Esophagus (tissue), 2 donors: ENCODE measurements at regions not wholly inside any gene's neighbourhood (a gene's known extent, or its start where the extent isn't known, plus 50 kb on each side); places are given as distances from the start of the nearest gene placed in this dataset.

Experiments used
- H3K27ac ChIP-seq, 2 donors: one replicate each; pipeline ENCODE4 v1.5.1; 2013; ENCODE audit warnings: low read depth in 2 of 2, mild to moderate bottlenecking in 2 of 2, inconsistent platforms in 1 of 2, low read length in 1 of 2, moderate library complexity in 1 of 2
- H3K27me3 ChIP-seq, 2 donors: one replicate each; pipeline ENCODE4 v1.6.1; 2013; ENCODE audit warnings: low read length in 2 of 2, control low read depth in 1 of 2, mild to moderate bottlenecking in 1 of 2; ENCODE audit not compliant: insufficient read depth in 2 of 2, control insufficient read depth in 1 of 2
- H3K36me3 ChIP-seq, 2 donors: one replicate each; pipeline ENCODE4 v1.6.1; 2013; ENCODE audit warnings: low read length in 1 of 2; ENCODE audit not compliant: control insufficient read depth in 2 of 2, insufficient read depth in 2 of 2
- H3K4me1 ChIP-seq, 2 donors: one replicate each; pipeline ENCODE4 v1.6.1; 2013; ENCODE audit warnings: low read length in 1 of 2; ENCODE audit not compliant: control insufficient read depth in 2 of 2, insufficient read depth in 2 of 2
- H3K4me3 ChIP-seq, 2 donors: one replicate each; pipeline ENCODE4 v1.5.1; 2013; ENCODE audit warnings: low read length in 2 of 2, mild to moderate bottlenecking in 2 of 2, low read depth in 1 of 2, moderate library complexity in 1 of 2
- H3K9me3 ChIP-seq, 2 donors: one replicate each; pipeline ENCODE4 v1.6.1; 2013; ENCODE audit warnings: mild to moderate bottlenecking in 2 of 2, low read depth in 1 of 2, low read length in 1 of 2, moderate library complexity in 1 of 2; ENCODE audit not compliant: control insufficient read depth in 2 of 2, insufficient read depth in 1 of 2
- WGBS, 2 donors: extraction: QIAGEN DNeasy Blood & Tissue Kit; methylation state at CpG; one replicate each; pipeline ENCODE4 v1.1.7; 2013; 5-methylcytosine and 5-hydroxymethylcytosine counted together
- donor health status: healthy with polysubstance abuse.
- donor health status: Bipolar disorder and iron deficiency.

DNA sequence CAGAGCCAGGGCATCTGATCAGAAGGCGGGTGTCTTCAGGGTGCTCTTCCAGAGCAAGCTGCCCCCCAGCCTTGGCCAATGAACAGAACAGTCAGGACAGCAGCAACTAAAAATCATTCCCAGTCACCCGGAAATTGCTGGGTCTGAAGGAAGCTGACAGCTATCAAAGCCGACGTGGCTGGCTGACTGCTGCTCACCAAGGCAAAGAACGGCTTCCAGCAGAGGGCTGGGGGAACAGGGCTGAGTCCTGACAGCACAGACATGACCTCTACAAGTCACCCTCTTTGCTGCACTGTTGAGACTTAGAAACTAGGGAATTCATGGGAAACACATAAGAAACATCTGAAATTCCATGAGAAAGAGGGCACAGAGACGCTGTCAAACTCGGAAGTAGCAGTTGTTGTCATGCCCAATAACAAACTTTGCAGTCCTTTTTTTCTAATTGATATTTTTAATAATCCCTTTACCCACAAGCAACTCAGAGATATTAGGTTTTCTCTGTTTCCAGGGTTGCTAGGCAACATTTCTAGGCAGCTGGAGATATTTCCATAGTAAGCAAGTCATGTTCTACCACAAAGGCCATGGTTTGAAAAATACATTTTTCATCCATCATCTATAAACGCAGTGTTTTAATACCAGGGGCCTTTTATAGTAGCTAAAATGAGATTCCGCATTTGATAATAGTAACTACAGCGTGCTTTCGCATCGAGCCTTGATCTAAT, 365.2 kb downstream of the SEC23A start:
- H3K4me1 ChIP-seq, result no peaks in the 10 kb centered on the region
- WGBS, 2 donors, result 57 to 62% methylated on average over 12 of the region's 12 CpGs
- H3K36me3 ChIP-seq, result no peaks in the 10 kb centered on the region
- no peaks in the 10 kb centered on the region for H3K27me3 ChIP-seq
- no peak overlapping the region for H3K27ac ChIP-seq
- no peak overlapping the region for H3K4me3 ChIP-seq
- no peaks in the 10 kb centered on the region for H3K9me3 ChIP-seq

DNA sequence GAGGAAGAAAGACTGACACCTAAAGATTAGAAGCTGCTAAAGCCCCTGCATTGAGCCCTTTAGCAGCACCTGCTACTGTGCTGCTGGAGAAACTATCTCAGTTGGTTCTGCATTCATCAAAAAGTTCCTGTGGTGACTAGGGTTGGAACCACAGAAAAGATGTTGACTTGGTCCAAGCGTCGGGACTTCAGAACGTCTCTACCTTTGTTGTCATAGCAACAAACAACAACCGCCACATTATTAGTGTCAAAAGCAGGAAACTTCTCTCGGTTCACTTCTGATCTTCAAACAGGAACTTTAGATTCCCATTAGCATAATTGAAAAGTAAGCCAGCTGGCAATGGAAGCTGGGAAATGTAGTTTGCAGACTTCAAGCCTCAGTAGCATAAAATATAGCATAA, 368.0 kb downstream of the SEC23A start:
- no peaks in the 10 kb centered on the region for H3K4me1 ChIP-seq
- no peak overlapping the region for H3K4me3 ChIP-seq
- no peaks in the 10 kb centered on the region for H3K9me3 ChIP-seq
- no peaks in the 10 kb centered on the region for H3K27me3 ChIP-seq
- WGBS, 2 donors, result 55 to 67% methylated on average over 5 of the region's 5 CpGs
- no peaks in the 10 kb centered on the region for H3K36me3 ChIP-seq
- no peak overlapping the region for H3K27ac ChIP-seq

DNA sequence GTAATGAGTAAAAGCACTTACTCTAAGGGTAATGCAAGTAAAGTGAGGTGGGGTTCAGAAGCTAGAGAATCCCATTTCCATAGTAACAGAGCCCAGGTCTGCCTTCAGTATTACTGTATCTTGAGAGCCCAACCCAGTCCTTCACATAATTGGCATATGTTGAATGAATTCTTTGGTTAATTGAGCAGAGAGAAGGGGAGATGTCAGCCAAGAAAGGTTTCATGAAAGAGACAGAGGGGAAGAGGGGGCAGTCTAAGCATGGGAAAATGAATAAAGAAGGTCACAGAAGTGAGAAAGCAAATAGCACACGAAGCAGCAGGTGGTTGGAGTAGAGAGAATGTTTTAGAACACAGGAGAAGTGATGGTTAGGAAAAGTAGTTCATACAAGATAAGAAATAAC, 371.1 kb downstream of the SEC23A start:
- H3K27ac ChIP-seq, result no peak overlapping the region
- whole genome bisulfite sequencing, 2 donors, result 47 to 50% methylated on average over 1 of the region's 1 CpG

DNA sequence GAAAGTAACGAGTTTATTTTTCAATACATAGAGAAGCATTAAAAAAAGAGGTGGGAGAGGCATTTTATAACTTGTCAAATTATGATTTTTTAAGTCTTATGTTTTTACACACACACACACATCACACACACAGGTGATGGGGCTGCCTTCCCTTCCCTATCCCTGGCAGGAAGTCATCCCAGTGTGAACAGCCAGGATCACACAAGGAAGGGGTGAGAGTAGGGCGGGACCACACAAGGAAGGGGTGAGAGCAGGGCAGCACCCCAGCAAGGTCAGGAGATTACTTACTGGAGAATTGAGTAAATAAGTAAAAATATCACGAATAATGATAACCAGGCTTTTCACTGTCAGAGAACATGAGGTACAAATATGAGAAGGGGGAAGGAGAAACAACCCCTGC, 372.6 kb downstream of the SEC23A start:
- H3K9me3 ChIP-seq, result peaks cover 0 to 2% of the 10 kb centered on the region in 2 donors
- 66 to 69% methylated on average over 3 of the region's 3 CpGs for WGBS, 2 donors
- no peak overlapping the region for H3K27ac ChIP-seq
- no peaks in the 10 kb centered on the region for H3K36me3 ChIP-seq
- no peaks in the 10 kb centered on the region for H3K4me1 ChIP-seq
- H3K27me3 ChIP-seq, result no peaks in the 10 kb centered on the region
- H3K4me3 ChIP-seq, result no peak overlapping the region

More for the DNA sequence above, 371.1 kb downstream of the SEC23A start:
- Histone ChIP-seq H3K4me3 (no peak overlapping the region), H3K9me3 (peaks cover 0 to 2% of the 10 kb centered on the region in 2 donors), H3K4me1 (no peaks in the 10 kb centered on the region), H3K27me3 (no peaks in the 10 kb centered on the region), H3K36me3 (no peaks in the 10 kb centered on the region)

DNA sequence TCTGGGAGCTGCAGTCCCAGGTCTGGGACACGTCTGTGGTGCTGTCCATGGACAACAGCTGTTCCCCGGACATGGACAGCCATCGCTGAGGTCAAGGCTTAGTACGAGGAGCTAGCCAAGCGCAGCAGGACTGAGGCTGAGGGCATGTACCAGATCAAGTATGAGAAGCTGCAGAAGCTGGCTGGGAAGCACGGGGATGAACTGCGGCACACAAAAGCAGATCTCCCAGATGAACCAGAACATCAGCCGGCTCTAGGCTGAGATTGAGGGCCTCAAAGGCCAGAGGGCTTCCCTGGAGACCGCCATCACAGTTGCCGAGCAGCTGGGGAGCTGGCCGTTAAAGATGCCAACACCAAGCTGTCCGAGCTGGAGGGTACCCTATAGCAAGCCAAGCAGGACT, 375.3 kb downstream of the SEC23A start:
- WGBS, 2 donors, result 87 to 91% methylated on average over 12 of the region's 12 CpGs
- Histone ChIP-seq H3K36me3 (no peaks in the 10 kb centered on the region), H3K4me1 (no peaks in the 10 kb centered on the region), H3K4me3 (no peak overlapping the region), H3K27ac (no peak overlapping the region), H3K9me3 (peaks cover 0 to 2% of the 10 kb centered on the region in 2 donors), H3K27me3 (no peaks in the 10 kb centered on the region)

DNA sequence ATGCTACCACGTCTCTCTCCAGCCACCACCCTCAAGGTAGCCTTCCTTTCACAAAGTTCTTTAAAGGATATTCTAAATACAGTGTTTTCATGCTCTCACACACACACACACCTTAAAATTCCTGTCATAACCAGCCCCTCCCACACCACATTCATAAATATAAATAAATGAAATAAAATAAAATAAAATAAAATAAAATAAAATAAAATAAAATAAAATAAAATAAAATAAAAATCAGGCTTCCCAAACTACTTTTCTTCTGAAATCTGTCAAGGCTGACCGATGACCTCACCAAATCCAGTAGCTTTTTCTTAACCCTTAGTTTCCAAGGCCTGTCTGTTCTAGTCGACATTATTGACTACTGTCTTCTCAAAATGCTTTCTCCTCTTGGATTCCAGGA, 378.4 kb downstream of the SEC23A start:
- Histone ChIP-seq H3K4me3 (no peak overlapping the region), H3K36me3 (no peaks in the 10 kb centered on the region), H3K27me3 (no peaks in the 10 kb centered on the region), H3K4me1 (no peaks in the 10 kb centered on the region), H3K9me3 (peaks cover 0 to 2% of the 10 kb centered on the region in 2 donors), H3K27ac (no peak overlapping the region)
- WGBS, 2 donors, result 85 to 89% methylated on average over 3 of the region's 3 CpGs

DNA sequence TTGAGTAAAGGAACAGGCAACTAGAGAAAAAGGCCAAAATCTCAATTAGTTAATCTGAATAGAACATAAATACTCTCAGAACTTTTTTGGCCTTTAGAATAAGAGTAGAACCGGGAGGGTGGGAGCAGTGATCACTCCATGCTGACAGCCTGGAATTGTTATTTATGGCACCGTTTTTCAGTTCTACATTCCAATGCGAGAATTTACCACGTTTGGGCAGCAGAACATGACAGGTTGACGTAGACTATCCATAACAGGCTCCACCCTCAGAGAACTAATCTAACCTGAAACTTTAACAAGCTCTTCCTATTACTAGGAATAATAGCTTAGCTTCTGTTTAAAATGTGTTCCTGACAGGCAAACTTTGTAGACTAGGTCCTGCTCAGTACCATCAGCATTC, 379.1 kb downstream of the SEC23A start:
- no peaks in the 10 kb centered on the region for H3K4me1 ChIP-seq
- WGBS, 2 donors, result 32 to 38% methylated on average over 5 of the region's 5 CpGs
- H3K4me3 ChIP-seq, result no peak overlapping the region
- H3K27me3 ChIP-seq, result no peaks in the 10 kb centered on the region
- no peak overlapping the region for H3K27ac ChIP-seq
- H3K36me3 ChIP-seq, result no peaks in the 10 kb centered on the region
- peaks cover 0 to 2% of the 10 kb centered on the region in 2 donors for H3K9me3 ChIP-seq

DNA sequence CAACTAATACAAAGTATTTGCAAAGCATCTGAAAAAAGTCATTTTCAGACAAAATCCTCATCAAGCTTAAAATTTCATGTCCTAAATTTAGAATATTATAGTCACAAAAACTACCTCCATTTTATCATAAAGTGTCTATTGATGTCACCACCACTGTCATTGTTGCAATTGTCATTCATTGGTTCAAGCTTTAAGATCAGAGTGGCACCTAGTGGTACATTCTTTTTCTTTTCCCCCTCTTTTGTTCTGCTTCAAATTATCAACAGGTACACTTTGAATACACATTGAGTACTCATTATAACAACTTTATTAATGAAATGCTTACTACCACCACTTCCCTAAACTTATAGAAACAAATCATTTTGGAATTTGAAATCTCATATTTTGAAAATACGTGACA, 379.8 kb downstream of the SEC23A start:
- no peaks in the 10 kb centered on the region for H3K27me3 ChIP-seq
- no peak overlapping the region for H3K4me3 ChIP-seq
- WGBS, 2 donors, result 91 to 92% methylated on average over 1 of the region's 1 CpG

DNA sequence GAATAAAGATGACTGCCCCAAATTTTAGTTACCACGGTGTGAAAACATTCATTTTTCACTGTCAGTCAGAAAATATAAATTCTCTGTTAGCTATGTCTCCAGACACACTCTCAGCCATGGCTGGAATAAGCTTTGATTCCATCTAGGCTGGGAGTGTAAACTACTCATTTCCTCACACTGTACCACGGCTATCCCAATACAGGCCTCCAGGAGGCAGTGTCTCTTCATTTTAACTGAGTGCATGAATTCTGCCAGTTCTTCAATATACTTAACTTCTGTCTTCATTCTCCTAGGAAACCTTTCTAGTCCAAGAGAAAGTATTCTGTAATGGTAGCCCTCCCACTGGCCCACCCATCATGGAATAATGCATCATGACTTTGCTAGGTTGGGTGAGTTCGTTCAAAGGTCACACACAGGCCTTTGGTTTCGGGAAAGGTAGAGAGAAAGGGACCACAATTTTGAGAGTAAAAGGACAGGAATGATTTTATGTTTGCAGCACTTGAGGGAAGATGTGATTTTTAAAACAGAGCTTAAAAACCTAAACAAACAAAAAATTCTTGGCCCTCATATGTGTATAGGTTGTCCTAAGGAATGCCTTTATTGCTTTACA, 381.1 kb downstream of the SEC23A start:
- Histone ChIP-seq H3K4me3 (no peak overlapping the region), H3K27me3 (no peaks in the 10 kb centered on the region), H3K4me1 (no peaks in the 10 kb centered on the region), H3K9me3 (no peaks in the 10 kb centered on the region), H3K36me3 (no peaks in the 10 kb centered on the region), H3K27ac (no peak overlapping the region)
- WGBS, 2 donors, result 51 to 52% methylated on average over 4 of the region's 4 CpGs

More for the DNA sequence above, 379.8 kb downstream of the SEC23A start:
- no peaks in the 10 kb centered on the region for H3K4me1 ChIP-seq
- peaks cover 0 to 2% of the 10 kb centered on the region in 2 donors for H3K9me3 ChIP-seq
- no peaks in the 10 kb centered on the region for H3K36me3 ChIP-seq
- no peak overlapping the region for H3K27ac ChIP-seq

DNA sequence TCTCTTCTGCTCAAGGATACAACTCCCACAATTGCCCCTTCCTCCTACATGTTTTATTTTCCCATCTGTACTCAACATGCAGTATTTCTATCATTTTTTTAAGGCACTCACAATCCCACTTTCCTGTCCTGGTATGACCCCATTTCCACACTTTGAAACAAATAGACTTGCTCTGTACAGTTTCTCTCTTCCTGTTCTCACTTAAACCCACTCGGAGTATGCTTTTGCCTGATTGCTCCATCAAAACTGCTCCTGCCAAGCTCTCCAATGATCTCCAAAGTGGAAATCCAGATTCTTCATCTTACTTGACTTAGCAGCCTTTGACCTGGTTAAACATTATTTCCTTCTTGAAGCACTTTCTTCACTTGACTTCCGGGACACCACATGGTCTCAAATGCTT, 384.5 kb downstream of the SEC23A start:
- H3K4me3 ChIP-seq, result no peak overlapping the region
- H3K9me3 ChIP-seq, result no peaks in the 10 kb centered on the region
- H3K27ac ChIP-seq, result no peak overlapping the region
- H3K27me3 ChIP-seq, result no peaks in the 10 kb centered on the region
- 65 to 71% methylated on average over 2 of the region's 2 CpGs for WGBS, 2 donors
- no peaks in the 10 kb centered on the region for H3K4me1 ChIP-seq
- no peaks in the 10 kb centered on the region for H3K36me3 ChIP-seq
